Mesenchymal stem cell (in vitro differentiated cells and primary cell): ENCODE measurements at regions not wholly inside any gene's neighbourhood (a gene's known extent, or its start where the extent isn't known, plus 50 kb on each side); places are given as distances from the start of the nearest gene placed in this dataset.

Source experiments
- DNase-seq: peaks from one replicate; pipeline ENCODE4 v3.0.0-alpha.2; 2013
- H2AFZ ChIP-seq: one replicate; pipeline ENCODE4 v1.6.1; 2013; ENCODE audit warnings: low read depth, mild to moderate bottlenecking, control low read depth, inconsistent platforms, low read length, moderate library complexity
- H2AK5ac ChIP-seq: 2 replicates; pipeline ENCODE4 v1.6.1; 2013; ENCODE audit warnings: low read length, moderate library complexity, mild to moderate bottlenecking, inconsistent platforms; ENCODE audit not compliant: severe bottlenecking
- H2BK120ac ChIP-seq: one replicate; pipeline ENCODE4 v1.6.1; 2013; ENCODE audit warnings: low read depth, mild to moderate bottlenecking, inconsistent platforms, low read length, moderate library complexity
- H2BK12ac ChIP-seq, 2 experiments: one replicate each; pipeline ENCODE4 v1.6.1; 2013; ENCODE audit warnings: inconsistent platforms in 2 of 2, low read length in 2 of 2, mild to moderate bottlenecking in 2 of 2, moderate library complexity in 2 of 2, control low read depth in 1 of 2
- H2BK15ac ChIP-seq: one replicate; pipeline ENCODE4 v1.6.1; 2013; ENCODE audit warnings: mild to moderate bottlenecking, low read depth, inconsistent platforms; ENCODE audit not compliant: poor library complexity, severe bottlenecking
- H2BK5ac ChIP-seq: 2 replicates; pipeline ENCODE4 v1.6.1; 2013; ENCODE audit warnings: low read depth, mild to moderate bottlenecking, low read length, control low read depth, inconsistent platforms; ENCODE audit not compliant: poor library complexity, severe bottlenecking
- H3K14ac ChIP-seq, 2 experiments: one replicate each; pipeline ENCODE4 v1.6.1; 2013; ENCODE audit warnings: inconsistent platforms in 2 of 2, low read length in 2 of 2, control low read depth in 1 of 2, mild to moderate bottlenecking in 1 of 2, moderate library complexity in 1 of 2
- H3K18ac ChIP-seq, 2 experiments: one replicate each; pipeline ENCODE4 v1.6.1; 2013; ENCODE audit warnings: inconsistent platforms in 2 of 2, low read length in 2 of 2, control low read depth in 1 of 2, low read depth in 1 of 2, mild to moderate bottlenecking in 1 of 2
- H3K23ac ChIP-seq, 2 experiments: one replicate each; pipeline ENCODE4 v1.6.1; 2013; ENCODE audit warnings: inconsistent platforms in 2 of 2, low read length in 2 of 2, mild to moderate bottlenecking in 2 of 2, moderate library complexity in 2 of 2, control low read depth in 1 of 2
- H3K27ac ChIP-seq: 2 replicates; pipeline ENCODE4 v1.5.1; 2013; ENCODE audit warnings: mild to moderate bottlenecking, moderate library complexity, low read length, control low read depth, inconsistent platforms; ENCODE audit not compliant: poor library complexity, severe bottlenecking
- H3K27me3 ChIP-seq, 2 experiments: 2 replicates each; pipeline versions ENCODE4 v1.6.1 to v1.7.0; 2013; ENCODE audit warnings: low read length in 2 of 2, mild to moderate bottlenecking in 2 of 2, moderate library complexity in 2 of 2, control low read depth in 1 of 2, inconsistent platforms in 1 of 2; ENCODE audit not compliant: control insufficient read depth in 1 of 2, insufficient read depth in 1 of 2
- H3K36me3 ChIP-seq, 2 experiments: 2 replicates each; pipeline versions ENCODE4 v1.6.1 to v1.7.0; 2013; ENCODE audit warnings: low read length in 2 of 2, control low read depth in 1 of 2, inconsistent platforms in 1 of 2, low read depth in 1 of 2, mild to moderate bottlenecking in 1 of 2; ENCODE audit not compliant: insufficient read depth in 2 of 2, control insufficient read depth in 1 of 2
- H3K4ac ChIP-seq, 2 experiments: one replicate each; pipeline ENCODE4 v1.6.1; 2013; ENCODE audit warnings: inconsistent platforms in 2 of 2, low read length in 2 of 2, mild to moderate bottlenecking in 2 of 2, moderate library complexity in 2 of 2, control low read depth in 1 of 2, low read depth in 1 of 2
- H3K4me1 ChIP-seq: 2 replicates; pipeline ENCODE4 v1.6.1; 2013; ENCODE audit warnings: low read depth, low read length, control low read depth; ENCODE audit not compliant: control insufficient read depth, insufficient read depth
- H3K4me2 ChIP-seq: 2 replicates; pipeline ENCODE4 v1.6.1; 2013; ENCODE audit warnings: low read length, mild to moderate bottlenecking, inconsistent platforms; ENCODE audit not compliant: poor library complexity, severe bottlenecking
- H3K4me3 ChIP-seq, 2 experiments: 2 replicates each; pipeline versions ENCODE4 v1.5.1 to v1.7.0; 2013; ENCODE audit warnings: low read length in 2 of 2, mild to moderate bottlenecking in 2 of 2, control low read depth in 1 of 2, low read depth in 1 of 2; ENCODE audit not compliant: insufficient read depth in 1 of 2
- H3K79me1 ChIP-seq: replicated peaks from 2 replicates; pipeline ENCODE4 v1.6.1; 2013; ENCODE audit warnings: mild to moderate bottlenecking, control low read depth, low read length, inconsistent platforms; ENCODE audit not compliant: poor library complexity, severe bottlenecking
- H3K9ac ChIP-seq: 2 replicates; pipeline ENCODE4 v1.7.0; 2013; ENCODE audit warnings: mild to moderate bottlenecking, low read length, moderate library complexity
- H3K9me3 ChIP-seq: 2 replicates; pipeline ENCODE4 v1.7.0; 2013; ENCODE audit warnings: mild to moderate bottlenecking, low read length; ENCODE audit not compliant: control insufficient read depth
- H4K8ac ChIP-seq: one replicate; pipeline ENCODE4 v1.6.1; 2013; ENCODE audit warnings: inconsistent platforms, mild to moderate bottlenecking, low read length, moderate library complexity
- H4K91ac ChIP-seq: one replicate; pipeline ENCODE4 v1.6.1; 2013; ENCODE audit warnings: mild to moderate bottlenecking, low read length, inconsistent platforms
- WGBS: methylation state at CpG from one replicate; pipeline ENCODE4 v1.1.7; 2013; ENCODE audit warnings: mixed read lengths; 5-methylcytosine and 5-hydroxymethylcytosine counted together

DNA sequence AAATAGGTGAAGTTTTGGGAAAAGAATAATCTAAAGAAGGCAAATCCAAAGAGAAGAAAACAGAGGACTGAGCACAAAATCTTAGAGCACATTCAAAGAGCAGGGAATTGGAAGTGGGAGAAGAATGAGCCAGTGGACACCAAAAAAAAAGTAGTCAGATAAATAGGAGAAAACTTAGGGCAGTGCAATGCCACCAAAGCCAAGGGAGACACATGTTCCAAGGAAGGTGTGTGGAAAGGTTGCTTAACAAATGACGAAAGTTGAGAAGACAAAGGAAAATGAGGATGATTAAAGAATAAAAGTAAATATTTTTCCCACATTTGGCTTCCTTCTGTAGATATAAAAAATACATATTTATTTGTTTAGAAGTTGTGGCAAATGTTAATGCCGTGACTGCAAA is 237.6 kb downstream of the TANC2 start:
- Histone ChIP-seq H3K27ac (no peak overlapping the region), H2BK5ac (no peak overlapping the region), H3K4me2 (no peak overlapping the region), H3K4me1 (no peaks in the 10 kb centered on the region), H3K79me1 (peaks cover 7% of the 10 kb centered on the region), H4K91ac (no peak overlapping the region), H2BK120ac (no peak overlapping the region), H2AK5ac (no peak overlapping the region), H3K18ac (no peak overlapping the region), H2BK15ac (no peak overlapping the region), H4K8ac (no peak overlapping the region), H3K4ac (no peak overlapping the region), H2BK12ac (no peak overlapping the region), H3K23ac (no peak overlapping the region), H3K4me3 (peak overlapping the region in 1 of 2 experiments; percentile 18), H3K27me3 (no peaks in the 10 kb centered on the region), H3K9ac (no peak overlapping the region), H3K9me3 (peaks cover 12% of the 10 kb centered on the region), H2AFZ (no peak overlapping the region), H3K36me3 (peaks cover 0 to 40% of the 10 kb centered on the region in 2 experiments), H3K14ac (no peak overlapping the region)
- no CpG with 5 or more reads among the region's 2 CpGs for WGBS
- DNase-seq = no peak

DNA sequence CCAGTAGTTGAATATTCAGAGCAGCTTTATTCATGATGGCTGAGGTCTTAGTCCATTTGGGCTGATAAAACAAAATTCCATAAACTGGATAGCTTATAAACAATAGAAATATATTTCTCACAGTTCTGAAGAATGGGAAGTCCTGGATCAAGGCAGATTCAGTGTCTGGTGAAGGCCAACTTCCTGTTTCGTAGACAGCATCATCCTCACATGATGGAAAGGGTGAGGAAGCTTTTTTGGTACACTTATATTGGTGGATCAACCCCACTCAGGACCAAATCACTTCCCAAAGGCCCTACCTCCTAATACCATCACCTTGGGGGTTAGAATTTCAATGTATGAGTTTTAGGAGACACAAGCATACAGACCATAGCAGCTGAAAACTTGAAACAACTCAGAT is 224.2 kb downstream of the CYB561 start:
- Histone ChIP-seq H2AFZ (no peak overlapping the region), H3K4me1 (no peaks in the 10 kb centered on the region), H2BK5ac (no peak overlapping the region), H3K27ac (no peak overlapping the region), H3K36me3 (peaks cover 0 to 3% of the 10 kb centered on the region in 2 experiments), H2BK12ac (no peak overlapping the region), H2BK15ac (no peak overlapping the region), H3K79me1 (peaks cover 24% of the 10 kb centered on the region), H3K4me3 (no peak overlapping the region), H2BK120ac (no peak overlapping the region), H3K9ac (no peak overlapping the region), H3K9me3 (no peaks in the 10 kb centered on the region), H3K18ac (no peak overlapping the region), H3K14ac (no peak overlapping the region), H3K27me3 (no peaks in the 10 kb centered on the region), H2AK5ac (no peak overlapping the region), H3K23ac (no peak overlapping the region), H3K4me2 (no peak overlapping the region), H4K8ac (no peak overlapping the region), H3K4ac (no peak overlapping the region), H4K91ac (no peak overlapping the region)
- no peak for DNase-seq
- no CpG with 5 or more reads among the region's 1 CpG for WGBS

DNA sequence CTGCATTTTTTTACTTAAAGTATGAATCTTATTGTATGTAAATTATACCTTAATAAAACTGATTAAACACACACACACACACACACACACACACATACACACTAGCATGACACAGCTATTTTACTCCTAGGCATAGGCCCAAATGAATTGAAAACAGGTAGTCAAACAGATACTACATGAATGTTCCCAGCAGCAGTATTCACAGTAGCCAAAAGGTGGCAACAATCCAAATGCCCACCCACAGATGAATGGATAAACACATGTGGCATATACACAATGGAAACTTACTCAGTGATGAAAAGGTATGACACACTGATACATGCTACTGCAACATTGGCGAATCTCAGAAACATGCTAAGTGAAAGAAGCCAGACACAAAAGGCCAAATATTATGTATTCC is 223.5 kb downstream of the CYB561 start:
- DNase-seq = peak; percentile 16
- Histone ChIP-seq H3K79me1 (peaks cover 24% of the 10 kb centered on the region), H2AFZ (no peak overlapping the region), H3K4me3 (no peak overlapping the region), H3K4me1 (no peaks in the 10 kb centered on the region), H3K36me3 (peaks cover 0 to 3% of the 10 kb centered on the region in 2 experiments), H3K9me3 (no peaks in the 10 kb centered on the region), H3K14ac (no peak overlapping the region), H3K27ac (no peak overlapping the region), H3K9ac (no peak overlapping the region), H3K27me3 (no peaks in the 10 kb centered on the region), H3K23ac (no peak overlapping the region), H2BK12ac (no peak overlapping the region), H2BK120ac (no peak overlapping the region), H4K8ac (no peak overlapping the region), H3K4me2 (no peak overlapping the region), H2AK5ac (no peak overlapping the region), H3K18ac (no peak overlapping the region), H2BK5ac (no peak overlapping the region), H2BK15ac (no peak overlapping the region), H4K91ac (no peak overlapping the region), H3K4ac (no peak overlapping the region)
- 89% methylated on average over 1 of the region's 1 CpG for WGBS

DNA sequence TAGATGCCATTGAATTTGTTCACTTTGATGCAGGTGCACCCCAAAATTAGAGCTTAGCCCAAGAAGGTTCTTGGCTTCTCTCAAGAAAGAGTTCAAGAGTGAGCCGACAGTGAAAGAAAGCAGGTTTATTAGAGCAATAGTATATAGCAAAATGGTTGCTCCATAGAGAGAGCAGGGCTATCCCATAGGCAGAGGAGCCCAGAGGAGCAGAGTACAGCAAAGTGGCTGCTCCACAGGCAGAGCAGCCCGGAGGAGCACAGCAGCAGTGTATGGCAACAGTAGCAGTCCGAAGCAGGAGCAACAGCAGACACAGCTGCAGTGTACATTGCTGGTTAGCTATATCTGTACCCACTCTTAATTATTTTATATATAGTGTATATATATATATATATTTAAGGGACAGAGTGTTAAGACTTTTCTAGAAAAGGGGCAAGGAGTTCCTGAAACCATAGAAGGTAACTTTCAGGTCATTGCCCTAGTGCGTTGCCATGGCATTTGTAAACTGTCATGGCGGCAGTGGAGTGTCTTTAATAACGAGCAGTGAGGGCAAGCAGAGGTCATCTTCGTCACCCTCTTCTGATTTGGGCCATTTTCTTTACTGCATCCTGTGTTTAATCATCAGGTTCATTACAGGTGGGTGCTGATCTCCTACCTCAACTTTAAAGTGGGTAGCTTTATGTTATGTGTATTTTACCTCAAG is 222.7 kb downstream of the CYB561 start:
- Histone ChIP-seq H4K91ac (no peak overlapping the region), H3K18ac (no peak overlapping the region), H3K27ac (no peak overlapping the region), H3K4me2 (no peak overlapping the region), H2BK12ac (no peak overlapping the region), H2BK120ac (no peak overlapping the region), H3K36me3 (peaks cover 0 to 3% of the 10 kb centered on the region in 2 experiments), H4K8ac (no peak overlapping the region), H3K9ac (no peak overlapping the region), H3K23ac (no peak overlapping the region), H3K27me3 (no peaks in the 10 kb centered on the region), H3K9me3 (no peaks in the 10 kb centered on the region), H3K79me1 (peaks cover 22% of the 10 kb centered on the region), H2BK5ac (no peak overlapping the region), H3K4me3 (no peak overlapping the region), H3K4ac (no peak overlapping the region), H2BK15ac (no peak overlapping the region), H3K14ac (no peak overlapping the region), H2AK5ac (no peak overlapping the region), H2AFZ (no peak overlapping the region), H3K4me1 (no peaks in the 10 kb centered on the region)
- DNase-seq = no peak
- WGBS = 98% methylated on average over 6 of the region's 7 CpGs
